T-cell (primary cell): ENCODE measurements at regions not wholly inside any gene's neighbourhood (a gene's known extent, or its start where the extent isn't known, plus 50 kb on each side); places are given as distances from the start of the nearest gene placed in this dataset.

Experiments
- ATAC-seq, 4 experiments: fragments of 200-7000 bp in 3 of 4; fragments of 150-1000 bp in 1 of 4; cut with Tn5 transposase; replicated peaks in 1 of 4; 1 replicate in 3 of 4; 2 replicates in 1 of 4; pipeline ENCODE4 v1.10.0; 2021; ENCODE audit warnings: moderate library complexity in 3 of 4, mild to moderate bottlenecking in 2 of 4, moderate number of reproducible peaks in 1 of 4
- CTCF ChIA-PET, 2 donors: fragments of 300-600 bp; sonication (Branson Sonifier 250); formaldehyde crosslinking; loops; one replicate each; lab custom pipeline; 2022; ENCODE audit warnings: antibody characterized with exemption in 2 of 2; lab: Charles Lee
- POLR2A ChIA-PET, 2 donors: fragments of 300-600 bp; sonication (Branson Sonifier 250); formaldehyde crosslinking; loops; one replicate each; lab custom pipeline; 2022; ENCODE audit warnings: antibody characterized with exemption in 2 of 2; lab: Charles Lee
- DNase-seq, 35 experiments: peaks; one replicate each; pipeline versions ENCODE4 v3.0.0 to v3.0.0-alpha.2; 2013 to 2023
- H3K27ac ChIP-seq: one replicate; pipeline ENCODE4 v1.5.1; 2013; ENCODE audit warnings: low read length
- H3K27me3 ChIP-seq, 2 experiments: replicated peaks in 1 of 2; 1 replicate in 1 of 2; 2 replicates in 1 of 2; pipeline versions ENCODE4 v1.6.1 to v1.7.0; 2013; ENCODE audit warnings: low read length in 1 of 2, mixed read lengths in 1 of 2; ENCODE audit not compliant: control insufficient read depth in 2 of 2, insufficient read depth in 2 of 2; ENCODE audit errors: extremely low read depth in 1 of 2
- H3K36me3 ChIP-seq, 2 donors: 1 replicate in 1 of 2; 2 replicates in 1 of 2; pipeline versions ENCODE4 v1.6.1 to v1.7.0; 2013; ENCODE audit warnings: low read length in 1 of 2; ENCODE audit not compliant: control insufficient read depth in 2 of 2, insufficient read depth in 1 of 2; ENCODE audit errors: extremely low read depth in 1 of 2
- H3K4me1 ChIP-seq, 2 experiments: 1 replicate in 1 of 2; 2 replicates in 1 of 2; pipeline versions ENCODE4 v1.6.1 to v1.7.0; 2013; ENCODE audit warnings: low read length in 2 of 2, mixed read lengths in 1 of 2; ENCODE audit not compliant: insufficient read depth in 2 of 2, control insufficient read depth in 1 of 2; ENCODE audit errors: extremely low read depth in 1 of 2
- H3K4me3 ChIP-seq, 2 donors: 1 replicate in 1 of 2; 2 replicates in 1 of 2; pipeline versions ENCODE4 v1.5.1 to v1.7.0; 2013; ENCODE audit warnings: mild to moderate bottlenecking in 2 of 2, low read length in 1 of 2, moderate library complexity in 1 of 2; ENCODE audit not compliant: control insufficient read depth in 1 of 2; ENCODE audit errors: extremely low read depth in 1 of 2
- H3K9me3 ChIP-seq: 2 replicates; pipeline ENCODE4 v1.7.0; 2013
- H3K27ac Mint-ChIP-seq, 2 donors: one replicate each; pipeline ENCODE4 v1.8.0; 2020 to 2021; ENCODE audit warnings: mild to moderate bottlenecking in 2 of 2, mixed read lengths in 2 of 2
- H3K27me3 Mint-ChIP-seq, 2 donors: one replicate each; pipeline ENCODE4 v1.8.0; 2021 to 2022; ENCODE audit warnings: mixed read lengths in 2 of 2
- H3K36me3 Mint-ChIP-seq: one replicate; pipeline ENCODE4 v1.8.0; 2021; ENCODE audit warnings: mixed read lengths
- H3K4me1 Mint-ChIP-seq, 3 donors: one replicate each; pipeline ENCODE4 v1.8.0; 2020 to 2022; ENCODE audit warnings: mixed read lengths in 3 of 3, mild to moderate bottlenecking in 1 of 3
- H3K4me3 Mint-ChIP-seq, 3 donors: one replicate each; pipeline ENCODE4 v1.8.0; 2020 to 2022; ENCODE audit warnings: mild to moderate bottlenecking in 3 of 3, mixed read lengths in 3 of 3, moderate library complexity in 3 of 3
- H3K9me3 Mint-ChIP-seq, 3 donors: one replicate each; pipeline ENCODE4 v1.8.0; 2020 to 2022; ENCODE audit warnings: mixed read lengths in 3 of 3
- WGBS: methylation state at CpG from one replicate; pipeline ENCODE4 v1.1.5; 2013; ENCODE audit warnings: missing lambda C conversion rate; ENCODE audit not compliant: insufficient coverage; 5-methylcytosine and 5-hydroxymethylcytosine counted together

DNA sequence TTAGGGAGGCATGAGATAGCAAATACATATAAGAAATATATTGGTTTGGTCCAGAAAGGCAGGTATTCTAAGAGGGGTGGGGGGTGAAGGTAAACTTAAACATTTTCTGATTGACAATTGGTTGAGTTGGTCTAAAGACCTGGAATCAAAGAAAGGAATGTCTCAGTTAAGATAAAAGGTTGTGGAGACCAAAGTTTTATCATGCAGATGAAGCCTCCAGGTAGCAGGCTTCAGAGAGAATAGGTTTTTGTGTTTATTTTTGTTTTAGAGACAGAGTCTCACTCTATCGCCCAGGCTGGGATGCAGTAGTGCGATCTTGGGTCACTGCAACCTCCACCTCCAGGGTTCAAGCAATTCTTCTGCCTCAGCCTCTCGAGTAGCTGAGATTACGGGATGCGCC, 80.5 kb downstream of the NPAP1 start:
- CTCF ChIA-PET, result no interaction called here
- H3K9me3 Mint-ChIP-seq, result peaks cover 9 to 34% (median 17%) of the 10 kb centered on the region in 3 donors
- Histone ChIP-seq H3K4me3 (no peak overlapping the region), H3K4me1 (no peaks in the 10 kb centered on the region), H3K9me3 (no peaks in the 10 kb centered on the region), H3K27ac (no peak overlapping the region), H3K36me3 (no peaks in the 10 kb centered on the region), H3K27me3 (no peaks in the 10 kb centered on the region)
- WGBS, result no CpG with 5 or more reads among the region's 5 CpGs
- no peak overlapping the region for H3K27ac Mint-ChIP-seq
- no peaks in the 10 kb centered on the region for H3K36me3 Mint-ChIP-seq
- H3K4me3 Mint-ChIP-seq, result no peak overlapping the region
- H3K4me1 Mint-ChIP-seq, result no peaks in the 10 kb centered on the region
- DNase-seq (no peak), ATAC-seq (no peak)
- POLR2A ChIA-PET, result no interaction called here
- H3K27me3 Mint-ChIP-seq, result no peaks in the 10 kb centered on the region

DNA sequence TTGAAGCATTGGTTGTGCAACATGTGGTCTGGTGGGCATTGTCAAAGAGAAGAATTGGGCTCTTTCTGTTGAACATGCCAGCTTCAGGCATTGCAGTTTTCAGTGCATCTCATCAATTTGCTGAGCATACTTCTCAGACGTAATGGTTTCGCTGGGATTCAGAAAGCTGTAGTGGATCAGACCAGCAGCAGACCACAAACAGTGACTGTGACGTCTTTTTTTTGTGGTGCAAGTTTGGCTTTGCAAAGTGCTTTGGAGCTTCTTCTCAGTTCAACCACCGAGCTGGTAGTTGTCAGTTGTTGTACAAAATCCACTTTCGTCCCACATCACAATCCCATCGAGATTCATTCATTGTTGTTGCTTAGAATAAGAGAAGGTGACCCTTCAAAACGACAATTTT, 84.5 kb downstream of the NPAP1 start:
- H3K4me1 ChIP-seq, result no peaks in the 10 kb centered on the region
- H3K27ac ChIP-seq, result no peak overlapping the region
- no peak for ATAC-seq
- no peaks in the 10 kb centered on the region for H3K9me3 ChIP-seq
- no peaks in the 10 kb centered on the region for H3K4me1 Mint-ChIP-seq
- no peaks in the 10 kb centered on the region for H3K27me3 Mint-ChIP-seq
- no peaks in the 10 kb centered on the region for H3K36me3 ChIP-seq
- CTCF ChIA-PET, result no interaction called here
- H3K27ac Mint-ChIP-seq, result no peak overlapping the region
- no peaks in the 10 kb centered on the region for H3K27me3 ChIP-seq
- POLR2A ChIA-PET, result no interaction called here
- no peak overlapping the region for H3K4me3 ChIP-seq
- WGBS, result 87% methylated on average over 3 of the region's 7 CpGs
- H3K9me3 Mint-ChIP-seq, result peaks cover 11 to 36% (median 22%) of the 10 kb centered on the region in 3 donors
- no peak overlapping the region for H3K4me3 Mint-ChIP-seq
- DNase-seq, result no peak
- H3K36me3 Mint-ChIP-seq, result no peaks in the 10 kb centered on the region

DNA sequence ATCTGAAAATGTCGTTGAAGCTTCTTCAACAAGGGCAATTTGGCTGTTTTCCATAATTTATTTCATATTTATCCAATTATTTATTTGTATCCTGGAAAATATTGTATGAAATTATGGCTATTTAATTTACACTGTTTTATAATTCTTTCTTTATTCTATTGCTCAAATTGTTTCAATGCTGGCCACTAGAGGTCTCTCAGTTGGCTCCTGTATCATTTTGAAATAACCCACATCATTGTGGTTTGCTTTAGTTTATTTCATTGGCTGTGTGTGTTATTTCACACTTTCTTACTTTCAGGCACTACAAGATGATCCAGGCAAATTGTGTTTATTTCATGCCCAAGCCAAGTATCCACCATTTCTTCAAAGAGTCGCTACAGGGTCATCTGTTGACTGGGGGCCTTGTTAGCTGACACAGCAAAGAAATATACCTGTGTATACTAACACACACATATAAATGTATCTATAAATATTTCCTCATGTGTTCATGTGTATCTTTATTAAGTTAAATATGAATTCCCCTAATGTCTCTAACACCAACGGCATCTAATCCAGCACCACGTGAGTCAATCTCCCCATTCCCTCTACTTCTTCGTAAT, 86.2 kb downstream of the NPAP1 start:
- WGBS, result 80% methylated on average over 1 of the region's 5 CpGs
- Histone ChIP-seq H3K27ac (no peak overlapping the region), H3K9me3 (no peaks in the 10 kb centered on the region), H3K36me3 (no peaks in the 10 kb centered on the region), H3K4me3 (no peak overlapping the region), H3K4me1 (no peaks in the 10 kb centered on the region), H3K27me3 (no peaks in the 10 kb centered on the region)
- H3K9me3 Mint-ChIP-seq, result peaks cover 12 to 31% (median 24%) of the 10 kb centered on the region in 3 donors
- no peak for ATAC-seq
- no peaks in the 10 kb centered on the region for H3K36me3 Mint-ChIP-seq
- no peaks in the 10 kb centered on the region for H3K4me1 Mint-ChIP-seq
- H3K4me3 Mint-ChIP-seq, result no peak overlapping the region
- POLR2A ChIA-PET, result no interaction called here
- no peaks in the 10 kb centered on the region for H3K27me3 Mint-ChIP-seq
- DNase-seq, result no peak
- no peak overlapping the region for H3K27ac Mint-ChIP-seq
- CTCF ChIA-PET, result interaction anchor here in 1 of 2 donors (0.6 kb wide), 1 partner anchor 38 kb away, joined by 3 read pairs; no protein-coding TSS in a partner anchor

DNA sequence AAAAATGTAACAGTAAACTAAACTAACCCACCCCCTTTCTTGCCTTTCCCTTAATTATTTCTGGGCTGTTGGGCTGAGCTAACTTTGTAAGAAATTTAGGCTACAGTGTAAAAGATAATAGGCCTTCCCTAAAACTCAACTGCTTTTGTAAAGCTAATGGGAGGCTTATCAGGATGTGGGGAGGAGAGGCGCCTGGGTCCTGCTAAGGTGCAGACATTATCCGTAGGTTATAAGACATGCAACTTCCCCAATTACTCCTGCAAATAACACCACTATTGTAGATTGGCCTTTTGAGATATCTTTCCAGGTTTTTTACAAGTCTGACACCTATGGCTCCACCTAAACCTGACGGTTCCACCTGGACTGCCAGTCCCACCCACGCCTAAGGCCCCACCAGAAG, 88.3 kb downstream of the NPAP1 start:
- H3K36me3 Mint-ChIP-seq, result no peaks in the 10 kb centered on the region
- no peaks in the 10 kb centered on the region for H3K36me3 ChIP-seq
- no peaks in the 10 kb centered on the region for H3K27me3 Mint-ChIP-seq
- no peak for ATAC-seq
- no peak overlapping the region for H3K4me3 ChIP-seq
- H3K27ac Mint-ChIP-seq, result no peak overlapping the region
- H3K9me3 Mint-ChIP-seq, result peaks cover 7 to 25% (median 19%) of the 10 kb centered on the region in 3 donors
- no peaks in the 10 kb centered on the region for H3K4me1 Mint-ChIP-seq
- WGBS, result 48% methylated on average over 3 of the region's 4 CpGs
- DNase-seq, result no peak
- H3K4me1 ChIP-seq, result no peaks in the 10 kb centered on the region
- H3K4me3 Mint-ChIP-seq, result no peak overlapping the region
- H3K27ac ChIP-seq, result no peak overlapping the region
- ChIA-PET POLR2A (no interaction called here), CTCF (no interaction called here)
- H3K9me3 ChIP-seq, result no peaks in the 10 kb centered on the region
- no peaks in the 10 kb centered on the region for H3K27me3 ChIP-seq

DNA sequence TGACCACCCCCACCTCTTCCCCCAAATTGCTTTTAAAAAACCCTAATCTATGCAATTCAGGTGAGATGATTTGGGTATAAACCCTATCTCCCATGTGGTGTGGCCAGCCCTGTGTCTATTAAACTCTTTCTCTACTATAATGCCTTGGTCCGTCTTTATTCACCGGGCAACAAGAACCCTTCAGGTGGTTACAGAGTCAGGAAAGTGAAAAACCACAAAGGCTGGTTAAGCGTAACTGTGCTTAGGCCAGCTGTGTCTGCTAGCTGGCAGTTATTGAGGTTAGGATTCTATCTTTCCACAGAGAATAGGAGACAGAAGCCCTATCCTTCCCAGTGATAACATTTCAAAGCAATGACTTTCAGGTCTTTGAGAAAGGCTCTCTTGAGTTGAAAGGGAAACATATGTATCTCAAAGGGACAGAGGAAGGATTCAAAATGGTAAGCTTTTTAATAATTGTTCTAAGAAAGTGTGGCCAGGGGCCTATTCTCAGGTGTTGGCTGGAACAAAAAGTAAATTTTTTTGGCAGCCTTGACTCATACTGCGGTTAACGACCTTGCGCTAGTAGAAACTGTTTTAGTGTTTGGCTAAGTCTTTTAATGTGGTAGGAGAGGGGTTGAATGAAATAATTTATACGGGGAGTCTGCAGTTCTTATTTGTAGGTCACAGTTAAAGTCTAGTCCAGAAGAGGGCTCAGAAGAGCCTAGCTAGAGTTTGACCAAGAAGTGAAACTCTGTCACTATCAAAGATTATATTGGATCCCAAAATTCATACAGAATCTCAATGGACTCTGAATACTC, 89.0 kb downstream of the NPAP1 start:
- ChIA-PET CTCF (no interaction called here), POLR2A (no interaction called here)
- H3K36me3 Mint-ChIP-seq, result no peaks in the 10 kb centered on the region
- Histone ChIP-seq H3K9me3 (no peaks in the 10 kb centered on the region), H3K36me3 (no peaks in the 10 kb centered on the region), H3K27ac (no peak overlapping the region), H3K4me3 (no peak overlapping the region), H3K4me1 (no peaks in the 10 kb centered on the region), H3K27me3 (no peaks in the 10 kb centered on the region)
- H3K9me3 Mint-ChIP-seq, result peaks cover 7 to 26% (median 21%) of the 10 kb centered on the region in 3 donors
- WGBS, result 81% methylated on average over 3 of the region's 7 CpGs
- no peak overlapping the region for H3K4me3 Mint-ChIP-seq
- no peaks in the 10 kb centered on the region for H3K4me1 Mint-ChIP-seq
- ATAC-seq (no peak), DNase-seq (no peak)
- H3K27ac Mint-ChIP-seq, result no peak overlapping the region
- no peaks in the 10 kb centered on the region for H3K27me3 Mint-ChIP-seq

DNA sequence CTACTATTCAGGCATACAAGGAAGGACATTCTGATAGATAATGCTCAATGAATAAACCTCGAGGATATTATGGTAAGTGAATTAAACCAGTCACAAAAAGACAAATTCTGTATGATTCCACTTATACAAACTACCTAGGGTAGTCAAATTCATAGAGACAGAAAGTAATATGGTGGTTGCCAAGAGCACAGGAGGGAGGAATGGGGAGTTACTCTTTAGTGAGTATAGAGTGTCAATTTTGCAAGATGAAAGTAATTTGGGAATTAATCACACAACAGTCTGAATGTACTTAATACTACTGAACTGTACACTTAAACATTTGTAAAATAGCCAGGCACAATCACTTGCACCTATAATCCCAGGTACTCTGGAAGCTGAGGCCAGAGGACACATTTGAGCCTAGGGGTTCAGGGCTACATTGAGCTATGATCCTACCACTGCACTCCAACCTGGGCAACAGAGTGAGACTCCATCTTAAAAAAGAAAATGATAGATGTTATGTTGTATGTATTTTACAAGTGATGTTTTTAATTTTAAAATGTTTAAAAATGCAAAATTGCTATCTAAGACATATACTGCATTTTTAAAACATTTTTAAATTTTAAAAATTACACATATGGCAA, 91.0 kb downstream of the NPAP1 start:
- H3K27ac ChIP-seq, result no peak overlapping the region
- WGBS, result no CpG with 5 or more reads among the region's 1 CpG
- POLR2A ChIA-PET, result no interaction called here
- no peaks in the 10 kb centered on the region for H3K27me3 ChIP-seq
- no peaks in the 10 kb centered on the region for H3K36me3 ChIP-seq
- no peak overlapping the region for H3K4me3 ChIP-seq
- ATAC-seq (no peak), DNase-seq (no peak)
- Mint-ChIP-seq H3K4me3 (no peak overlapping the region), H3K27ac (no peak overlapping the region), H3K4me1 (no peaks in the 10 kb centered on the region), H3K27me3 (peaks cover 0 to under 1% of the 10 kb centered on the region in 2 donors), H3K36me3 (no peaks in the 10 kb centered on the region), H3K9me3 (peaks cover 3 to 30% (median 18%) of the 10 kb centered on the region in 3 donors)
- CTCF ChIA-PET, result no interaction called here
- H3K4me1 ChIP-seq, result no peaks in the 10 kb centered on the region
- peaks cover under 1% of the 10 kb centered on the region for H3K9me3 ChIP-seq
